ENCODE measurements at regions not wholly inside any gene's neighbourhood (a gene's known extent, or its start where the extent isn't known, plus 50 kb on each side); places are given as distances from the start of the nearest gene placed in this dataset.

DNA sequence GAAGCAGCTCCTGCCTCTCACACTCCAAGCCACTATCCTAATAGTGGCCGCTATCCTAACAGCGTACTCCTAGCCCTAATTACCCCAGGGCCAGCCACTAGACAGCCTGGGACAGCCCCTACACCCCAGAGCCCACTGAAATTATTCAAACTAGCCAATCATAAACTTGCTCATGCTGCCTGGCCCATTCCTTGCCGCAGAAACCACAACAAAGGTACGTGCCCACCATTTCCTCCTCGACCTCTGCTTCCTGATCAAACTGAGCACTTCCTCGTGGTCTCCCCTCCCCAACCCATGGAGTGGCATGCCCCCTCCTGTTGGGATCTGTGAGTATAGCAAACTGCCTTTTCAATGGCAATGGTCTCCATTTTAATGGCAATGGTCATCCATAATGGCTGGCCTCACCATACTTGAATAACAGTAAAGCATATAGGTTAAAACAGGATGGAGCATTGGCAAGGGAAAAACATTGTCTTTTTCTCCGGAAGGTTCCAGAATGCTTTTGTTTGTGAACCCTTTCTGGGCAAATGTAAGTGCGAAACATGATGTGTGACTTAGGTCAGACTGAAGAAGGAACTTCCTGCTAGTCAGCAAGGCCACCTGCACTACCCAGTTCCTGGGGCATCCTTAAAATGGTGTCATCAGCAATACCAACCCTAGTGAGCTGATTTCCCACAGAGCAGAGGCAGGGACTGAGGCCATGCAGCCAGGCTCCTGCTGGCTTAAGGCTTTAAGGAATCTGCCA lies 107.1 kb upstream of the ATP6AP2 start:
- Histone ChIP-seq H3K27ac (ENCODE audit: low read depth, low read length) (no peak overlapping the region), H3F3A (ENCODE audit: insufficient read depth) (no peaks in the 10 kb centered on the region), H3K9me3 (ENCODE audit: insufficient read depth, low read length) (no peaks in the 10 kb centered on the region), H3K4me2 (ENCODE audit: low read depth, low read length, poor library complexity, severe bottlenecking) (no peak overlapping the region), H3K27me3 (ENCODE audit: low read length) (no peaks in the 10 kb centered on the region), H3K9me2 (replicated peaks; ENCODE audit: insufficient read depth, low read length) (no peaks in the 10 kb centered on the region), H3K36me3 (ENCODE audit: low read length) (no peaks in the 10 kb centered on the region), H2AFZ (ENCODE audit: low read depth, low read length, severe bottlenecking) (no peak overlapping the region), H3K9ac (ENCODE audit: low read length) (no peak overlapping the region), H3K79me2 (ENCODE audit: insufficient read depth, low read length) (no peaks in the 10 kb centered on the region), H3K4me3 (ENCODE audit: insufficient read depth, low read length, poor library complexity, severe bottlenecking) (no peak overlapping the region), H4K20me1 (ENCODE audit: low read depth, low read length) (no peaks in the 10 kb centered on the region)
- TF ChIP-seq EZH2phosphoT487 (conservative IDR thresholded peaks at IDR 0.05; ENCODE audit: low read length) = no peak

DNA sequence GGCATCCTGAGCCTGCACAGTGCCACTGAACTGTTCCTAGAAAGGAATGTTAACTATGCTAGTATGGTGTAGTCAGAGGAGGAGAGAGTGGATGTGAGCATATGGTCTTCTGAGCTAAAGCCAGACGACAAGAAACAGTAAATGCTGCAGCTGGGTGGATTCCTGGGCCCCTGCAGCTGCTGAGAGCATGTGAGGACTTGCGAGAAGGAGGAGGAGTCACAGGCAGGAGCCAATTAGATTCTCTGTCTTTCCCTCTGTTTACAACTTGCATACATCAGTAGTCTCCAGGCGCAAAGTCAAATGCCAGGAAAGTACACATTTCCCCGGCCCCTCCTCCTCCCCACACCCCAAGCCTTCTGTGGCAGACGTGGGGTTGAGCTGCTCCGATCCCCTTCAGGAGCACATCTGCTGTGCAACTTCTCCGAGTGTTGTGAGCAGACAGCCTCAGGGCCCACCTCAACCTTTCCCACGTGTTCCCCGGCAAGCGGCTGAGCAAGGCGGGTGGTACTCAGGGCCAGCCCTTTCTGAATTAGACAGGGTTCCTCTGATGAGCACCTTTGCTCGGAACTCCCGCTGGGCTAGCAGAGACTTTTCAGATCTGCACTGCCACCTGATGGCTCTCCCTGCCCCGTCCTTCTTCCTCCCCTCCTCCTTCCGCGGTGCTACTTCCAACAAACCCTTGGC lies 108.7 kb upstream of the ATP6AP2 start:
- Histone ChIP-seq H3K27ac (ENCODE audit: low read depth, low read length) (no peak overlapping the region), H3K79me2 (ENCODE audit: insufficient read depth, low read length) (no peaks in the 10 kb centered on the region), H3K9me3 (ENCODE audit: insufficient read depth, low read length) (no peaks in the 10 kb centered on the region), H2AFZ (ENCODE audit: low read depth, low read length, severe bottlenecking) (no peak overlapping the region), H4K20me1 (ENCODE audit: low read depth, low read length) (no peaks in the 10 kb centered on the region), H3K27me3 (ENCODE audit: low read length) (no peaks in the 10 kb centered on the region), H3K4me3 (ENCODE audit: insufficient read depth, low read length, poor library complexity, severe bottlenecking) (no peak overlapping the region), H3F3A (ENCODE audit: insufficient read depth) (no peaks in the 10 kb centered on the region), H3K36me3 (ENCODE audit: low read length) (no peaks in the 10 kb centered on the region), H3K4me2 (ENCODE audit: low read depth, low read length, poor library complexity, severe bottlenecking) (no peak overlapping the region), H3K9ac (ENCODE audit: low read length) (no peak overlapping the region), H3K9me2 (replicated peaks; ENCODE audit: insufficient read depth, low read length) (no peaks in the 10 kb centered on the region)
- TF ChIP-seq EZH2phosphoT487 (conservative IDR thresholded peaks at IDR 0.05; ENCODE audit: low read length) = no peak
- TF ChIP-seq, protein P1, sequence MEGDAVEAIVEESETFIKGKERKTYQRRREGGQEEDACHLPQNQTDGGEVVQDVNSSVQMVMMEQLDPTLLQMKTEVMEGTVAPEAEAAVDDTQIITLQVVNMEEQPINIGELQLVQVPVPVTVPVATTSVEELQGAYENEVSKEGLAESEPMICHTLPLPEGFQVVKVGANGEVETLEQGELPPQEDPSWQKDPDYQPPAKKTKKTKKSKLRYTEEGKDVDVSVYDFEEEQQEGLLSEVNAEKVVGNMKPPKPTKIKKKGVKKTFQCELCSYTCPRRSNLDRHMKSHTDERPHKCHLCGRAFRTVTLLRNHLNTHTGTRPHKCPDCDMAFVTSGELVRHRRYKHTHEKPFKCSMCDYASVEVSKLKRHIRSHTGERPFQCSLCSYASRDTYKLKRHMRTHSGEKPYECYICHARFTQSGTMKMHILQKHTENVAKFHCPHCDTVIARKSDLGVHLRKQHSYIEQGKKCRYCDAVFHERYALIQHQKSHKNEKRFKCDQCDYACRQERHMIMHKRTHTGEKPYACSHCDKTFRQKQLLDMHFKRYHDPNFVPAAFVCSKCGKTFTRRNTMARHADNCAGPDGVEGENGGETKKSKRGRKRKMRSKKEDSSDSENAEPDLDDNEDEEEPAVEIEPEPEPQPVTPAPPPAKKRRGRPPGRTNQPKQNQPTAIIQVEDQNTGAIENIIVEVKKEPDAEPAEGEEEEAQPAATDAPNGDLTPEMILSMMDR (IDR thresholded peaks at IDR 0.05; ENCODE audit: insufficient read depth, low read length, poor library complexity, severe bottlenecking) = no peak

DNA sequence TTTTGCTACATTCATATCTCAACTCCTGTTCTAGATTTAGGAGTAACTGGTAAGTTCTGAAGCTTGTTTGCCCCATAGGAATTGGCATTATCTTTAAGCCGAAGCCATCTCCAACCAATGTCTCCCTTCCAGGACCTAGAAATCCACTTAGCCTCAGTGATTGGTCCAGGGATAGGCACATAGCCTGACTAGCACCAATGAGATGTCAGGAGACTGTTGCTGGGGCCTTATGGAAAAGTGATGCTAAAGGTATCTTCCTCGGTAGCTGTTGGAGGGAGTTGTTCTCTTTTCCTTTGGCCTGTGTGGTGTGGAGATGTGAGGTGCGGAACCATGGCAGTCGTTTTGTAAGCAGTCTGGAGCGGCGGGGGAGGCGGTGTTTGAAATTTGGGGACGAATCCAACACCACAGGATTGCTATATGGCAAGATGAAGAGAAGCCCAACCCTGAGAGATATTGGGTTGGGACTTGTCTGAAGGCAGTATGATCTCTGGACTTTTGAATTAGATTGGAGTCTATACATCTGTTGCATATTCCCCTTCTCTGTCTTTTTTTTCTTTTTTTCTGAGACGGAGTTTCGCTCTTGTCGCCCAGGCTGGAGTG lies 109.8 kb upstream of the ATP6AP2 start:
- H3K79me2 ChIP-seq (ENCODE audit: insufficient read depth, low read length) = no peaks in the 10 kb centered on the region
- H3K4me2 ChIP-seq (ENCODE audit: low read depth, low read length, poor library complexity, severe bottlenecking) = no peak overlapping the region
- H3K9me2 ChIP-seq (replicated peaks; ENCODE audit: insufficient read depth, low read length) = no peaks in the 10 kb centered on the region
- no peak overlapping the region for H2AFZ ChIP-seq (ENCODE audit: low read depth, low read length, severe bottlenecking)
- no peaks in the 10 kb centered on the region for H3F3A ChIP-seq (ENCODE audit: insufficient read depth)
- H3K9me3 ChIP-seq (ENCODE audit: insufficient read depth, low read length) = no peaks in the 10 kb centered on the region
- no peaks in the 10 kb centered on the region for H3K36me3 ChIP-seq (ENCODE audit: low read length)
- H3K27me3 ChIP-seq (ENCODE audit: low read length) = no peaks in the 10 kb centered on the region
- no peak for TF ChIP-seq EZH2phosphoT487 (conservative IDR thresholded peaks at IDR 0.05; ENCODE audit: low read length)
- TF ChIP-seq, protein P1 (IDR thresholded peaks at IDR 0.05; ENCODE audit: insufficient read depth, low read length, poor library complexity, severe bottlenecking) = no peak
- no peak overlapping the region for H3K9ac ChIP-seq (ENCODE audit: low read length)
- no peaks in the 10 kb centered on the region for H4K20me1 ChIP-seq (ENCODE audit: low read depth, low read length)
- no peak overlapping the region for H3K27ac ChIP-seq (ENCODE audit: low read depth, low read length)
- no peak overlapping the region for H3K4me3 ChIP-seq (ENCODE audit: insufficient read depth, low read length, poor library complexity, severe bottlenecking)

All from SU-DHL-6 (cell line).